ENCODE measurements at regions not wholly inside any gene's neighbourhood (a gene's known extent, or its start where the extent isn't known, plus 50 kb on each side); places are given as distances from the start of the nearest gene placed in this dataset.

DNA sequence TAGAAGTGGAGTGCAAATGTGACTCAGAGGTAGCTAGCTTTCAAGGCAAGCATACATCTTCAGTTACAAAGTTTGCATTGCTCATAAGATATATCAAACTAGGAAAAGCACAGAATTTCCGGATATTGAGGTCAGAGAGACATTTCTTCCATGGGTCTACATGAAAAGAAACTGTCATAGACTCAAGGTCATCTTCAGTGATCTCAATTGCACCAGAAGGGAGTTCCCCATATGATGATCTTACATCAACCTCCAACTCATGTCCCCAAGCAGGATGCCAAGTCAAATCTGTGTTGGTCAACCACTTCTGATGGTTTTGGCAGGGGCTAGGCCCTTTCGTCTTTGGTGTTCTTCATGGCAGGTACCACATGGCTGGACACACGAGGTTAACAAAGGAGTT lies 459.9 kb upstream of the MAF start:
- Histone ChIP-seq H3F3A (ENCODE audit: low read depth) (no peaks in the 10 kb centered on the region), H3K9me3 (ENCODE audit: insufficient read depth, low read depth, low read length) (no peaks in the 10 kb centered on the region), H2AFZ (ENCODE audit: low read length) (no peak overlapping the region), H3K4me2 (ENCODE audit: low read depth, low read length, poor library complexity, severe bottlenecking) (no peak overlapping the region), H3K4me3 (ENCODE audit: low read length, poor library complexity, severe bottlenecking) (no peak overlapping the region), H4K20me1 (ENCODE audit: insufficient read depth, low read length, poor library complexity, severe bottlenecking) (no peaks in the 10 kb centered on the region), H3K36me3 (ENCODE audit: insufficient read depth, low read length) (no peaks in the 10 kb centered on the region), H3K9ac (ENCODE audit: low read depth, low read length, poor library complexity, severe bottlenecking) (no peak overlapping the region), H3K27me3 (ENCODE audit: insufficient read depth, low read length, poor library complexity, severe bottlenecking) (no peaks in the 10 kb centered on the region), H3K9me2 (replicated peaks; ENCODE audit: low read depth, low read length) (no peaks in the 10 kb centered on the region), H3K4me1 (ENCODE audit: insufficient read depth, low read length, poor library complexity, severe bottlenecking) (no peaks in the 10 kb centered on the region), H3K79me2 (ENCODE audit: insufficient read depth, low read length) (no peaks in the 10 kb centered on the region)
- TF ChIP-seq, protein P1, sequence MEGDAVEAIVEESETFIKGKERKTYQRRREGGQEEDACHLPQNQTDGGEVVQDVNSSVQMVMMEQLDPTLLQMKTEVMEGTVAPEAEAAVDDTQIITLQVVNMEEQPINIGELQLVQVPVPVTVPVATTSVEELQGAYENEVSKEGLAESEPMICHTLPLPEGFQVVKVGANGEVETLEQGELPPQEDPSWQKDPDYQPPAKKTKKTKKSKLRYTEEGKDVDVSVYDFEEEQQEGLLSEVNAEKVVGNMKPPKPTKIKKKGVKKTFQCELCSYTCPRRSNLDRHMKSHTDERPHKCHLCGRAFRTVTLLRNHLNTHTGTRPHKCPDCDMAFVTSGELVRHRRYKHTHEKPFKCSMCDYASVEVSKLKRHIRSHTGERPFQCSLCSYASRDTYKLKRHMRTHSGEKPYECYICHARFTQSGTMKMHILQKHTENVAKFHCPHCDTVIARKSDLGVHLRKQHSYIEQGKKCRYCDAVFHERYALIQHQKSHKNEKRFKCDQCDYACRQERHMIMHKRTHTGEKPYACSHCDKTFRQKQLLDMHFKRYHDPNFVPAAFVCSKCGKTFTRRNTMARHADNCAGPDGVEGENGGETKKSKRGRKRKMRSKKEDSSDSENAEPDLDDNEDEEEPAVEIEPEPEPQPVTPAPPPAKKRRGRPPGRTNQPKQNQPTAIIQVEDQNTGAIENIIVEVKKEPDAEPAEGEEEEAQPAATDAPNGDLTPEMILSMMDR (conservative IDR thresholded peaks at IDR 0.05; ENCODE audit: low read length): no peak
- TF ChIP-seq EZH2phosphoT487 (IDR thresholded peaks at IDR 0.05; ENCODE audit: borderline replicate concordance): no peak

DNA sequence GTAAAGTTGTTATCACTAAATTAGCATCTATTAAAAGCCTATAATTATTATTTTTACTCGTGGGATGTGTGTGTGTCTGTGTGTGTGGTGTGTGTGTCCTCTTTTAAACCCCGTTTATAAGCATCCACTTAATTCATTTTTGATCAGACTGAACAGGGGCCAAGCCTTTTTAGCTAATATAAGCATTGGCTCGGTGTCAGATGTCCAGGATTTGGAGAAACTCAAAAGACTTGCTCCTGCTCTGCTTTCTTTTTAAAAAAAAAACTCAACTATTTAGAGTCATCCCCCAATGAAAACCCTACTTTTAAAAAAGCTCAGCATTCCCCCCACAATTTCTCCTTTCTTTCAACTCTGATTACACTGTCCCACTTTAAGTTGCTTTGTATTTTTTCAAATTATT lies 459.3 kb upstream of the MAF start:
- H3K9me2 ChIP-seq (replicated peaks; ENCODE audit: low read depth, low read length): no peaks in the 10 kb centered on the region
- H3K79me2 ChIP-seq (ENCODE audit: insufficient read depth, low read length): no peaks in the 10 kb centered on the region
- no peaks in the 10 kb centered on the region for H3K27me3 ChIP-seq (ENCODE audit: insufficient read depth, low read length, poor library complexity, severe bottlenecking)

DNA sequence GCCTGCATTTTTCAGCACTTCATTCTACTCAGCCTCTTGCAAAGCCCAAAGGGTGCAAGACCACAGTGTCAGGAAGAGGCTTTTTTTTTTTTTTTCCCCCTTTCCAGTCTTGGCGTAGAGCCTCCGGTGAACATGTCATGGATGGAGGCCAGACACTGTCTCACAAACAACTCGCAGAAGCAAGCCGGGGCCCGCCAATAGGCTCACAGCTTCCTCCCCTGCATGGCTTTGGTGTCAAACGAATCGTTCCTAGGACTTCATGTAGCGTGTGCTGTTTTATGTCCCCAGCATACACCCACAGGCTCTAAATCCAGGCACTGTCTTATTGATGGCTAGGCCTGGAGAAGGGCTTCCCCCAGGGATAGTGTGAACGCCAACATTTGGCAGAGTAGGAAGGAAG lies 457.7 kb upstream of the MAF start:
- Histone ChIP-seq H3K36me3 (ENCODE audit: insufficient read depth, low read length) (no peaks in the 10 kb centered on the region), H2AFZ (ENCODE audit: low read length) (no peak overlapping the region), H3K79me2 (ENCODE audit: insufficient read depth, low read length) (no peaks in the 10 kb centered on the region), H4K20me1 (ENCODE audit: insufficient read depth, low read length, poor library complexity, severe bottlenecking) (no peaks in the 10 kb centered on the region), H3K9me3 (ENCODE audit: insufficient read depth, low read depth, low read length) (no peaks in the 10 kb centered on the region), H3F3A (ENCODE audit: low read depth) (no peaks in the 10 kb centered on the region), H3K4me3 (ENCODE audit: low read length, poor library complexity, severe bottlenecking) (no peak overlapping the region), H3K27me3 (ENCODE audit: insufficient read depth, low read length, poor library complexity, severe bottlenecking) (no peaks in the 10 kb centered on the region), H3K9me2 (replicated peaks; ENCODE audit: low read depth, low read length) (no peaks in the 10 kb centered on the region), H3K4me1 (ENCODE audit: insufficient read depth, low read length, poor library complexity, severe bottlenecking) (no peaks in the 10 kb centered on the region), H3K9ac (ENCODE audit: low read depth, low read length, poor library complexity, severe bottlenecking) (no peak overlapping the region), H3K4me2 (ENCODE audit: low read depth, low read length, poor library complexity, severe bottlenecking) (no peak overlapping the region)
- no peak for TF ChIP-seq EZH2phosphoT487 (IDR thresholded peaks at IDR 0.05; ENCODE audit: borderline replicate concordance)
- TF ChIP-seq, protein P1 (conservative IDR thresholded peaks at IDR 0.05; ENCODE audit: low read length): no peak

More for the DNA sequence above, 459.3 kb upstream of the MAF start:
- H2AFZ ChIP-seq (ENCODE audit: low read length): no peak overlapping the region
- H4K20me1 ChIP-seq (ENCODE audit: insufficient read depth, low read length, poor library complexity, severe bottlenecking): no peaks in the 10 kb centered on the region
- no peaks in the 10 kb centered on the region for H3K9me3 ChIP-seq (ENCODE audit: insufficient read depth, low read depth, low read length)
- no peaks in the 10 kb centered on the region for H3F3A ChIP-seq (ENCODE audit: low read depth)
- H3K4me3 ChIP-seq (ENCODE audit: low read length, poor library complexity, severe bottlenecking): no peak overlapping the region
- no peaks in the 10 kb centered on the region for H3K4me1 ChIP-seq (ENCODE audit: insufficient read depth, low read length, poor library complexity, severe bottlenecking)
- no peak overlapping the region for H3K4me2 ChIP-seq (ENCODE audit: low read depth, low read length, poor library complexity, severe bottlenecking)
- TF ChIP-seq EZH2phosphoT487 (IDR thresholded peaks at IDR 0.05; ENCODE audit: borderline replicate concordance): no peak
- TF ChIP-seq, protein P1 (conservative IDR thresholded peaks at IDR 0.05; ENCODE audit: low read length): no peak
- H3K9ac ChIP-seq (ENCODE audit: low read depth, low read length, poor library complexity, severe bottlenecking): no peak overlapping the region
- H3K36me3 ChIP-seq (ENCODE audit: insufficient read depth, low read length): no peaks in the 10 kb centered on the region
